ENCODE measurements at regions not wholly inside any gene's neighbourhood (a gene's known extent, or its start where the extent isn't known, plus 50 kb on each side); places are given as distances from the start of the nearest gene placed in this dataset.
"Not testable (repeated sequence)": the region's sequence is repeated elsewhere in the genome, so short reads cannot be mapped to it uniquely, and the experiment has no call there.

GRCh38 chr20:56765172-56766073, 136.3 kb downstream of the TFAP2C start:
- Histone ChIP-seq H3K27me3 (replicated peaks) (no peaks in the 10 kb centered on the region), H3K4me3 (no peak overlapping the region), H3K36me3 (no peaks in the 10 kb centered on the region), H3K27ac (no peak overlapping the region), H3K4me1 (replicated peaks) (no peaks in the 10 kb centered on the region; the same call in 1 of the 2 replicates), H3K9me3 (replicated peaks) (no peaks in the 10 kb centered on the region)
- DNase-seq (ENCODE audit: low read depth in 1 of 2, low spot score in 2 of 2), result no peak

DNA sequence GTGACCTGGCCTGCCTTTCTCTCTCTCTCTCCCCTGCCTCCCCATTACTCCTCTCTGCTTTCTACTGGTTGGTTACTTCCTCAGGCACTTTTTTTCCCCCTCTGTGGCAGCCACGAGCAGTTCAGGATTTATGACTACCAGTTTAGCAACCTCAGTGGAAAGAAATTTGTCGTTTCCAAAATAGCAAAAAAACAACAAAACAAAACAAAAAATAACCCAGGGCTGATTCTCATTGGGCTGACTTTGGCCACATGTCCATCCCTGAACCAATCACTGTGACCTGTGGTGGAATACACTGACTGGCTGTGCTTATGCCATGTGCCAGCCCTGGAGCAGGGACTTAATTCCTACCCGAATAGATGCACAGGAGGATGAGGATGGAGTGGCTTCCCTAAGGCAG, 137.4 kb downstream of the TFAP2C start:
- Histone ChIP-seq H3K27ac (no peak overlapping the region), H3K4me1 (replicated peaks) (no peaks in the 10 kb centered on the region; the same call in 1 of the 2 replicates), H3K9me3 (replicated peaks) (no peaks in the 10 kb centered on the region), H3K27me3 (replicated peaks) (peaks cover 6% of the 10 kb centered on the region; the same call in 1 of the 2 replicates), H3K36me3 (no peaks in the 10 kb centered on the region), H3K4me3 (no peak overlapping the region)
- no peak for DNase-seq (ENCODE audit: low read depth in 1 of 2, low spot score in 2 of 2)

GRCh38 chr20:56769921-56770600, 141.0 kb downstream of the TFAP2C start:
- no peak for DNase-seq (ENCODE audit: low read depth in 1 of 2, low spot score in 2 of 2)
- H3K27ac ChIP-seq, result no peak overlapping the region
- peaks cover 12% of the 10 kb centered on the region; the same call in 1 of the 2 replicates for H3K27me3 ChIP-seq (replicated peaks)
- H3K36me3 ChIP-seq, result no peaks in the 10 kb centered on the region
- no peak overlapping the region for H3K4me3 ChIP-seq
- no peaks in the 10 kb centered on the region; the same call in 1 of the 2 replicates for H3K4me1 ChIP-seq (replicated peaks)
- H3K9me3 ChIP-seq (replicated peaks), result no peaks in the 10 kb centered on the region

DNA sequence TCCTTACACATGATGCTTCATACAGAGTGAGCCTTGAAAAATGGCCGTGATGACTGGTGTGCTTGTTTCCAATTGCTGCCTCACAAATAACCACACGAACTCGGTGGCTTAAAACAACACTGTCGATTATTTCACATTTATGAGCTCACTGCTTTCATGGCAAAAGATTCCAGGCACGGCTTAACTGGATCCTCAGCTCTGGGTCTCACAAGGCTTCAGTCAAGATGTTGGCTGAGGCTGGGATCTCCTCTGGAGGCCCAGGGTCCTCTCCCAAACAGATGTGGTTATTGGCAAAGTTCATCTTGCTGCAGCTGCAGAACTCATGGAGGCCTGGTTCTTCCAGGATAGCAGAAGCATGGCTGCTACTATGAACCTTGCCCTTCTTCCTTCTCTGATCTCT, 144.6 kb downstream of the TFAP2C start:
- H3K27me3 ChIP-seq (replicated peaks), result peaks cover 12% of the 10 kb centered on the region; the same call in 1 of the 2 replicates
- no peaks in the 10 kb centered on the region for H3K36me3 ChIP-seq
- DNase-seq (ENCODE audit: low read depth in 1 of 2, low spot score in 2 of 2), result no peak
- peaks cover 7% of the 10 kb centered on the region for H3K4me1 ChIP-seq (replicated peaks)
- no peak overlapping the region for H3K4me3 ChIP-seq
- no peaks in the 10 kb centered on the region for H3K9me3 ChIP-seq (replicated peaks)
- H3K27ac ChIP-seq, result no peak overlapping the region

- Histone ChIP-seq H3K27me3 (replicated peaks) (peaks cover 12% of the 10 kb centered on the region; the same call in 1 of the 2 replicates), H3K4me1 (replicated peaks) (peaks cover 15% of the 10 kb centered on the region), H3K4me3 (no peak overlapping the region), H3K36me3 (no peaks in the 10 kb centered on the region), H3K27ac (no peak overlapping the region), H3K9me3 (replicated peaks) (no peaks in the 10 kb centered on the region)
- DNase-seq (ENCODE audit: low read depth in 1 of 2, low spot score in 2 of 2), result no peak
These were observed 145.8 kb downstream of the TFAP2C start for GRCh38 chr20:56774873-56775272.

GRCh38 chr20:56776345-56776744, 147.2 kb downstream of the TFAP2C start:
- Histone ChIP-seq H3K9me3 (replicated peaks) (no peaks in the 10 kb centered on the region), H3K4me1 (replicated peaks) (peaks cover 26% of the 10 kb centered on the region), H3K4me3 (no peak overlapping the region), H3K27me3 (replicated peaks) (peaks cover 6% of the 10 kb centered on the region; the same call in 1 of the 2 replicates), H3K27ac (no peak overlapping the region), H3K36me3 (no peaks in the 10 kb centered on the region)
- no peak for DNase-seq (ENCODE audit: low read depth in 1 of 2, low spot score in 2 of 2)

DNA sequence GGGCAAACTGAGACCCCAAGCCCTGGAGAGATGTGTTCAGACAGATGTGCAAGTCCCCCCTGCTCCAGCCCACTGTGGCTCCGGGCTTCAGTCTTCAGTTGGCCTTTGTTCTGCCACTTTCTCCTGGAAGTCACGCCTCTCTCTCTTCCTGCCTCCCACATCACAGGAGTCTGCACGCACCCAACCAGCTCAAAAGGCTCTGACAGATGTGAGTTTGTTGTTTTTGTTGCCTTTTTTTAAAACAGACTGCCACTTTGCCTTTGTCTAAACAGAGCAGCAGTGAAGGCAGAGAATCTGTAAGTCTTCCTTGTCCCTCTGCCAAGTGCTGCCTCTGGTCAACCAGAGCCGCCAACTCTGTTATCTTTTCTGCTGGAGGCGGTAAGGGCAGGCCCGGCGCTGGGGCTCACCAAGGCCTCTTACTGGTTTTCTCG, 149.7 kb downstream of the TFAP2C start:
- Histone ChIP-seq H3K4me1 (replicated peaks) (peaks cover 26% of the 10 kb centered on the region), H3K4me3 (no peak overlapping the region), H3K9me3 (replicated peaks) (no peaks in the 10 kb centered on the region), H3K27me3 (replicated peaks) (no peaks in the 10 kb centered on the region), H3K27ac (peak overlapping the region; percentile 36), H3K36me3 (no peaks in the 10 kb centered on the region)
- DNase-seq (ENCODE audit: low read depth in 1 of 2, low spot score in 2 of 2), result peak; percentile 87 to 90

DNA sequence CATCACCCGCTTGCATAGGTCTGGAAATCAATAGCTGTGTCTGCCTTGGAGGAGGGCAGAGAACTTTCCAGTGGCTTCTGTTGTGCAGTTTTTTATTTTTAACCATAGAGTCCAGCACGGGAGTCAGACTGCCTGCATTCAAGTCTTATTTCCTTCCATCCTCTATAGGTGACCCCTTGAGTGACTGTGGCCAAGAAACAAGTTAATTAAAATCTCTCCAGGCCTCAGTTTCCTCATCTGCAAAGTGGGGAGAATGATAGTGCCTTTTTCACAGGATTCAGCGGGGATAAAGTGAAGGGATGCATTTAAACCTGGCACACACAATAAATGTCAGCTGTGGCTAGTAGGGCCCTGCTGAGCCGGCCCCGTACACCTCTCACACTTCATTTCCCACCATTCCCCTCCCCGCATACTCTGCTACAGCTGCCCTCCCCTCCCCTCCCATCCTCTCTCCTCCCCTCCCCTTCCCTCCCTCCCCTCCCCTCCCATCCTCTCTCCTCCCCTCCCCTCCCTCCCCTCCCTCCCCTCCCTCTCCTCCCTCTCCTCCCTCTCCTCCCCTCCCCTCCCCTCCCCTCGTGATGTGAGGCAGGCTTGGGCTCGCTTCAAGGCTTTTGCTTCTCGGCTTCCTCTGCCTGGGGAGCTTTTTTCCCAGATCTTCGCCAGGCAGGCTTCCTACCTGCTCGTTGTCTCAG, 150.5 kb downstream of the TFAP2C start:
- no peak overlapping the region for H3K4me3 ChIP-seq
- no peak for DNase-seq (ENCODE audit: low read depth in 1 of 2, low spot score in 2 of 2)
- peak overlapping the region; percentile 36 for H3K27ac ChIP-seq
- H3K4me1 ChIP-seq (replicated peaks), result peaks cover 26% of the 10 kb centered on the region
- no peaks in the 10 kb centered on the region for H3K36me3 ChIP-seq
- no peaks in the 10 kb centered on the region for H3K27me3 ChIP-seq (replicated peaks)
- H3K9me3 ChIP-seq (replicated peaks), result no peaks in the 10 kb centered on the region

- Histone ChIP-seq H3K27me3 (replicated peaks) (no peaks in the 10 kb centered on the region), H3K9me3 (replicated peaks) (no peaks in the 10 kb centered on the region), H3K36me3 (no peaks in the 10 kb centered on the region), H3K4me1 (replicated peaks) (peaks cover 26% of the 10 kb centered on the region), H3K4me3 (no peak overlapping the region), H3K27ac (no peak overlapping the region)
- DNase-seq (ENCODE audit: low read depth in 1 of 2, low spot score in 2 of 2), result no peak
These were observed 151.2 kb downstream of the TFAP2C start for GRCh38 chr20:56780266-56780665.

GRCh38 chr20:56781108-56781739, 152.1 kb downstream of the TFAP2C start:
- DNase-seq (ENCODE audit: low read depth in 1 of 2, low spot score in 2 of 2), result no peak
- no peaks in the 10 kb centered on the region for H3K9me3 ChIP-seq (replicated peaks)
- no peaks in the 10 kb centered on the region for H3K27me3 ChIP-seq (replicated peaks)
- no peak overlapping the region for H3K4me3 ChIP-seq
- no peak overlapping the region for H3K27ac ChIP-seq
- H3K4me1 ChIP-seq (replicated peaks), result peaks cover 26% of the 10 kb centered on the region
- H3K36me3 ChIP-seq, result no peaks in the 10 kb centered on the region

DNA sequence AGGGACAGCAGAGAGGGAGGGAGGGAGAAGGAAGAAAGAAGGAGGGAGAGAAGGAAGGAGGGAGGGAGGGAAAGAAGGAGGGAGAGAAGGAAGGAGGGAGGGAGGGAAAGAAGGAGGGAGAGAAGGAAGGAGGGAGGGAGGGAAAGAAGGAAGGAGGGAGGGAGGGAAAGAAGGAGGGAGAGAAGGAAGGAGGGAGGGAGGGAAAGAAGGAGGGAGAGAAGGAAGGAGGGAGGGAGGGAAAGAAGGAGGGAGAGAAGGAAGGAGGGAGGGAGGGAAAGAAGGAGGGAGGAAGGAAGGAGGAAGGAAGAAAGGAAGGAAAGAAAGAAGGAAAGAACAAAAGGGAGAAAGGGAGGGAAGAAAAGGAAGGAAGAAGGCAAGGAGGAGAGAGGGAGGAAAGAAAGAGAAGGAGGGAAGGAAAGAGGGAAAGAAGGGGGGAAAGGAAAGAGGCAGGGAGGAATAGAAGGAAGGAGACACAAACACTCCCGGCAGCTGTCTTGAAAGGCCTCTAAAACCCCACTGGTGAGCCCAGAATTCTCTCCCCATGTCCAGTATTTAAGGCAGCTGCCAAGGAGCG, 153.0 kb downstream of the TFAP2C start:
- H3K4me1 ChIP-seq (replicated peaks), result peaks cover 29% of the 10 kb centered on the region
- not testable (repeated sequence) for H3K9me3 ChIP-seq (replicated peaks); DNase-seq (ENCODE audit: low read depth in 1 of 2, low spot score in 2 of 2); H3K4me3 ChIP-seq; H3K27ac ChIP-seq; H3K27me3 ChIP-seq (replicated peaks); H3K36me3 ChIP-seq

GRCh38 chr20:56782814-56783213, 153.7 kb downstream of the TFAP2C start:
- H3K36me3 ChIP-seq; DNase-seq (ENCODE audit: low read depth in 1 of 2, low spot score in 2 of 2); H3K27ac ChIP-seq; H3K27me3 ChIP-seq (replicated peaks); H3K9me3 ChIP-seq (replicated peaks); H3K4me3 ChIP-seq: not testable (repeated sequence)
- peaks cover 34% of the 10 kb centered on the region for H3K4me1 ChIP-seq (replicated peaks)

- H3K4me1 ChIP-seq (replicated peaks), result peaks cover 37% of the 10 kb centered on the region
- H3K27ac ChIP-seq, result no peak overlapping the region
- no peak overlapping the region for H3K4me3 ChIP-seq
- H3K9me3 ChIP-seq (replicated peaks), result no peaks in the 10 kb centered on the region
- DNase-seq (ENCODE audit: low read depth in 1 of 2, low spot score in 2 of 2), result no peak
- H3K36me3 ChIP-seq, result no peaks in the 10 kb centered on the region
- H3K27me3 ChIP-seq (replicated peaks), result no peaks in the 10 kb centered on the region
These were observed 154.7 kb downstream of the TFAP2C start for GRCh38 chr20:56783826-56784225.

Measured in SJSA1 (cell line).